Umbilical cord (tissue), 1 donor: ENCODE measurements at regions not wholly inside any gene's neighbourhood (a gene's known extent, or its start where the extent isn't known, plus 50 kb on each side); places are given as distances from the start of the nearest gene placed in this dataset.
"Not testable (repeated sequence)": the region's sequence is repeated elsewhere in the genome, so short reads cannot be mapped to it uniquely, and the experiment has no call there.

Experiments
- DNase-seq: peaks from one replicate; pipeline ENCODE4 v3.0.0-alpha.2; 2015; ENCODE audit warnings: low spot score

DNA sequence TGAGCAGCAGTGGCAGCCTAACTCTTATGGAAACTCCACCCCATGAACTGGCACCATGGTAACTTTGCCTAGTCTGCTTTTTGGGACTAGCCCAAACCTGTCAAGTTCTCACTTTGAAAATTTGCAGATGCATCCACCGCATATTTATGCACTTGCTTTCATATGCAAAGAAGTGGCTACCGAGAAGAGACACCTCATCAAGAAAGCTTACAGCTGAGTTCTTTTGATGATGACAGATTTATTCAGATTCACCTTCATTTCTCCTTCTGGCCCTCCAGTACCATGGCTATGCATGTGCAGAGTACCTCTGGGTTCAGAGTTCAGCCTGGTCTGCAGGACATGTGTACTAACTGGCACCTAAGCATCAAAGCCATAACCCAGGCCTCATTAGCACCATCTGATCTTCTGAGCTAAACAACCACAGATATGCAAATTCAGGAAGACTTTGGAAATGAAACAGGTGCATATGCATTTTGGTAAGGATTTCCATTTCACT lies 154.3 kb upstream of the TENT5A start:
- peak; percentile 36 for DNase-seq

DNA sequence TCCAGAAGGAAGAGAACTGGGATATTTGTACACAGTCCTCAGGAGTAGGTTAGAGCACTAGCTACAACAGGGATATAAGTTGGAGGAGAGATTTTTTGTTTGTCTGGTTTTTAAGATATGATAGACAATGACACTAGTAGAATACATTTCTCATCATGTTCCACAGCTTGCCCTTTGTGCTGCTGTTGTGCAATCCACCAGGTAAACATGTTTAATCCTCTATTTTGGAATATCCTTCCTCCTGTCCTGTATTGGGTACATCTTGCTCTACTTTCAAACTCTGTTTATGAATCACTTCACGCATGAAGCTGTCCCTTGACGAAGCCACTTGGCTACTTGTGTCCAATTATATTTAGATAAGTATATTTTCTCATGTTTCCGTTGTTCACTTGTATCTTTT lies 153.6 kb upstream of the TENT5A start:
- no peak for DNase-seq

DNA sequence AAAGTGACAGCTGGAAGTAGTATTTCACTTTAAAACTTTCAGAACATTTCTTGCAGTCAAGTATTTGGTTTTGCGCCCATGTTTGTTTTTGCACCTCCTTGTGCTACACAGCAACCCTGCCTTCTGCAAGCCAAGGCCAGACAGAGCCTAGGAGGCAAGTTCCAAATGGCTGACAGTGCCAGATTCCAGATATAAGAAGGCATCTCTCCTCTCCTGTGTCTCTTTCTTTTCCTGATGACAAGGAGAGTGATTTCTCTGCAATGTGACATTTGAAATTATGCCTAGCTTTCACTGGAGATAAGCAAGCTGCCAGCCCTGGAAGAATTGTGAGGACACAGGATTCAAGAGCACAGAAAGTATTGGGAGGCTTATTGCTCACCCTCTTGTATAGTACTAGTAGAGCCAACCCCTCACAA lies 149.1 kb upstream of the TENT5A start:
- DNase-seq = peak; percentile 82

DNA sequence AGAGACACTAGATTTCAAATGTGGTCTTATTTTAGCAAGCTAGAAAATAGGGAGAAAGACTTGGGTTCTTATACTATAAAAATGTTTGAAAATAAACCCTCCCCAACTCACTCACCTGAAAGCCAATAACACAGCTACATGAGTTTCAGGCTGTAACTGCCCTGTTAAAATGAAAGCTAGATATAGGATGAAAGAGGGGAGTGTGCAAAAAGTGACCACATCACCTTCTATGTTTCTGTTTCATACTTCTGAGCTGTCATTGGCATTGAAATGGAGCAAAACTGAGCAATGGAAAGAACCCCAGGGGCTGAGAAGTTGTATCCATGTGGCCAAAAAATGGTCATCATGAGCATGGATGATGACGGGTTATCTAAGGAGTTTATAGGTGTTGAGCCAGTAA lies 148.1 kb upstream of the TENT5A start:
- no peak for DNase-seq

DNA sequence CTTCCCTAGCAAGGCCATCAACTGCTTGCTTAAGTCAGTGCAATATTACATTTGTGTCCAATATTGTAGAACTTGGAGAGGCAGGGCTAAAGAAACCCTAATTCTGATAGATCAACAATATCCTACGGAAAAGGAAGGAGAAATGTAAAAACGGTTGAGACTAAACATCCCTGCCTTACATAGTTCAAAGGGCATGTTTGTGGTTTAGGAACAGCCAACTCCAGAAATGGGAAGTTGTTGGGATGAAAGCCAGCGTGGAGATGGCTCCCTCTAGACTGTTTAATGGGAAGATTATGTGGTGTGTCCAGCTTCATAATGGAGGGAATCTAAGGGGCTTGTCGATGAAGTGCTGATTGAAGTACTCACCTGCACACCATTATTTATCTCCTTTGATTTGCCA lies 145.3 kb upstream of the TENT5A start:
- no peak for DNase-seq

DNA sequence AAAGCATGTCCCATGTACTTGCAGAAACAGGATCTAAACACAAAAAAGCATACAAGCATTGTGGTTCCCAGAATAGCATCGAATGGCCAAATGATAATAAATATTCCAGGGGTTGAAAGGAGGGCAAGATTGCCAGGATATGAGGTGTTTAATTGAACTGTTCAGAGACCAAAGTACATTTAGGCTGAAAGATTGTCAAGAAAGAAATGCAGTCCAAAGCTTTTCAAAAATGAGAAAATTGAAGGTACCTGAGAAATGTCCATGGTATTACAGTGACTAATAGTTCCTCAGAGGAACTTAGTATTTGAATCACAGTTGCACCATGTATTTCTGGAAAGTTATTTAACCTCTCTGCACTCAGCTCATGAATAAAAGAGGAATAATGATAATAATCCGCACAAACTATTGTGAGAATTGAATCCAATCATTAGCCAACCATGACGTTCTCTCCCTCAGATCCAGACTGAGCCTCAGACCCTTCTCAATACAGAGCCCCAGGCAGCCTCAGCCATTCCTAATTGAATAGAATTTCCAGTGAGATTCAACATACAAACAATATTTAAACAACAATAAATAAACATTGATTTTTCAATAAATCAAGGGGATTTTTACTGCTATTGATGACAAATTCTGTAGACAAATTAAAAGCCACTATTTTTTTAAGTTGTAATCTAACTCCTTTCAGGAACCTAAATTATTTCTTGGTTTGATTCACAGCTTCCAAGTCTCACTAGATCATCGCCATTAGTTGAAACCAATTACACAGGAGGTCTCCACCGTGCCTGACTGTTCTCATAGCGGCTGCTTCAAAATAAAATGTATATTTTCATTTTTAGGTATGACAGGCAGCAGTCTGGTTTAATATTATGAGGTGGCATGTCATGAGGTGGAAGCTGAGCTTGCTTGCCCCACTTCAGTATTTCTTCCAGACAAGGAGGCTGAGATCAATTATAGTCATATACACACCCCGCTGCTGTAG lies 144.3 kb upstream of the TENT5A start:
- no peak for DNase-seq

DNA sequence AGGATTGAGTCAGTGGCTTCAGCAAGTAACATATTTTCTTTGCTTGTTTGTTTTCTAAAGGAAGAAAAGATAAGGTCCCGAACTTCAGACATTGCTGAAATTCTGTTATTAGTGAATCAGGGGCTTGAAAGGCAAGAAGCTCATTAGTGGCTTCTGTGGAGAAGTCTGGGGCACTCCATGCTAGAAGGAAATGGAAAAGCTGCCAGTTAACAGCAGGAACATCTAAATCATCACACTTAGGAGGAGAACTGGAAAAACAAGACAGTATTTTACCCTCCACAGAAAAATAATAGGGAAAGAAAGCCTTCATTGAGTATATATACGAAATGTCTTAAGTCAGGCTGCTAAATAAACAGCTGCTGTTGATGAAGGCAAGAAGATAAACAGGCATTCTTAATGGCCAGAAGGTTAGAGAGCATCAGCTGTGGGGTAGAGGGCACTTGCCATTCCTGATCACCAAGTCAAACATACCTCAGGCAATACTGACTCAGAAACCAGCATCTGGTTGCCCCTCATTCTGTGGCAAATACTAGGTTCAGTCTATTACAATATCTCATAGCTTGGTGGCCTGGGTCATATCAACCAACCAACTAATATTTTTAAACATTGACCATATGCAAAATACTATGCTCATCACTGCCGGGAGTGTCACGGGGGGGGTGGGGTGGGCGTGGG lies 143.2 kb upstream of the TENT5A start:
- peak; percentile 67 for DNase-seq

DNA sequence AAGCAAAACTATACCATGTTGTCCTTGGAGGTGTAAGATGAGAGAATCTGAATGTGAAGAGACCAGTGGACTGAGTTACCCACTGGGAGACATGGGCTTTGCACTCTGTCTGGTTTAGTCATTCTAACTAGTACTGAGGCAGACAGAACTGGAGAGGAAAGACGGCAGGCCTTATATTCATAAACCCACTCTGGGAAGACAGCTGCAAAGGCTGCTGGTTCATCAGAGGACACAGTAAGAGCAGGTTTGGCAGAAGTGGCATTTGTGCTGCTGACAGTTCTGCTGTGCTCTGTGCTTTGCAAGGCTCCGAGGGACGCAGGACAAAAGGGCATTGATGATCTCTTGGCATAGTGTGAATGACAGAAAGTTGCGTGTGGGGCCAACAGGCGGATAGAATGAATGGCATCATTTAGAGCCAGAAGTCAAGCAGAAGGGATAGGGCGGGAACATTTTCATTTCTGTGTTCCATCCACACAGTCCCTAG lies 142.3 kb upstream of the TENT5A start:
- DNase-seq = peak; percentile 35

DNA sequence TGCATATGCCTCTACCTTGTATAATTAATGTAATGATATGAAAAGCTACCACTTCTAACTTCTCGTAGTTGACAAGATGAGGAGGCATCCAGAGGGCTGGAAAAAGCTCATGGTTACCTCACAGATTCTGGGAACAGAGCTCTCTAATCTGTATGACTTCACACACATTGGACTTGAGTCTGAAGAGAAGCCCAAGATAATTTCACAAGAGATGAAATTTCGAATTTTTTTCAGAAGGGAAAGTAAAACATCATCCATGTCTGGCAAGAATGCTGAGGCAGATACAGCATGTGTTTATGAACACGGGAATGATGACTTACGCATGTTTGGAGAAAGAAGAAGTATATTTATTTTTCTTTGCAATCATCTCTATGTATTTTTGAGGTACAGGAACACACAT lies 141.8 kb upstream of the TENT5A start:
- DNase-seq = peak; percentile 91

DNA sequence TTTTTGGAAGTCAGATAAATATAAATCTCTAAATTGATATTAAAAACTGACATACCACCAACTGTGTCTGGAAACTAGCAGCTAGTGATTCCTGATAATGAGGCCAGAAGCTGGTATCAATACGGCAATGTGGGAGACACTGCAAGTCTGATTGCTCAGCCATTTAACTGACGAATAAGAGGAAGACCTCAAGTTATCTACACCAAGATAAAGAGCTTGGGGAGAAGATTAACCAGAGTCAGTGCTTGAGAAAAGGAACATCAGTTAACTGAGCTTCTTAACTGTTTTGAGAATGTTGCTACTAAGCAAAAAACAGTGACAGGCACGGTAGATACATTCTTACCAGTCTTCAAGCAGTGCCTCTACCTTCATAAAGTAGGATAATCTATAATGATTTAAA lies 140.4 kb upstream of the TENT5A start:
- peak; percentile 87 for DNase-seq

DNA sequence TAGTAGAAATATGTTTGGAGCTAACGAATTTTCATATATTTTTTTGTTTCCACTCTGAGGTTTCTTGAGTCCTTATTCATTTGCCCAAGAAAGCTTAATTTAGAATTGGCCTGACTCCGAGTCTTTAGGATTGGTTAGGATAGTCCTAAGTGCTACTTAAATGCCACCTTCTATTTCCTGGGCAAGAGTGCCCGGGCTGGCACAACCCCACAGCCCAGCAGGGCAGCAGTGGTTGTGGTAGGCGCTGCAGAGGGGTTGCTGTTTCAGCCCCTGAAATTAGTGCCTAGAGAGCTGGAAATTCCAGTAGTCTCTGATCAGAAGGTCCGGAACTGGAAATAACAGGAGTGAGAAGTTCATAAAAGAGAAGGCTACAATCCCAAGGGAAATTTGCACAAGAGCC lies 139.4 kb upstream of the TENT5A start:
- no peak for DNase-seq

DNA sequence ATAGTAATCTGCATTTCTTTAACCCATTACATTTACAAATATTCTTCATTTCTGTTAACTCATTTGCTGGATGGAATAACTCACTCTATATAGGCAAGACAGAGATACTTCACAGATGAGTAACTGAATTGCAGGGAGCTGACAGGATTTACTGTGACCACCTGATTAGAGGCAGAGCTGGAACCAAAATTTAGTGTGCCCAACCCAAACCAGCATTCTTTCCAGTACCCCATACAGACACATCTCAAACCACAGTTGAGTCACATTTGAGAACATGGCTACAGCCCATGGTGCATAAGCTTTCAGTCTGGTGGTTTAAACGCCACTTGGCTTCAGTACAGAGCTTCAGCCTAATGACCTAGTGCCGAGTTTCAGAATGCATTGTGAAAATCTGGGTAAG lies 138.4 kb upstream of the TENT5A start:
- no peak for DNase-seq

DNA sequence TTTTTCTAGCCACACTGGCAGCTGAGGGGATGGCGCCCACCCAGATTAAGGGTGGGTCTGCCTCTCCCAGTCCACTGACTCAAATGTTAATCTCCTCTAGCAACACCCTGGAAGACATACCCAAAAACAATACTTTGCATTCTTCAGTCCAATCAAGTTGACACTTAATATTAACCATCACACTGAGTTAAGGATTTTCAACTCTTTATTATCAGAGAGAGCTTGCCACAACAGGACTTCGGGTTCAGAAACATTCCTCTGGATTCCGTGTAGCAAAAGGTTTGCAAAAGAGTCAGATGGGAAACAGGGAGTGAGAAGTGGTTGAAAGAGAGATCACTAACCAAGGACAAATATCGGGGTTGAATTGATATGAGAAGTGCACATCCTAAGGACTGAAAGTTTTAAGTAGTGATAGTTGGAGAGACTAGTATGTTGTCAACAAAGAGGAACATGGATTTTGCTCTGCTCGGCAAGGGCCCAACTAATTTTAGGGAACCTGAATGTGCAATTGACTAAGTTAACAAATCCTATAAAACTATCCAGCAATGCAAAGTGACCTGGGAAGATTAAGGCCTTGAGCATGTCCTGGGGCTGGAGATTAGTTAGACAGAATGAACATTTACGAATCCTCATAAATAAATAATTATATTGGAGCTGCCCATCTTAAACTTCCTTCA lies 137.0 kb upstream of the TENT5A start:
- DNase-seq = peak; percentile 51

DNA sequence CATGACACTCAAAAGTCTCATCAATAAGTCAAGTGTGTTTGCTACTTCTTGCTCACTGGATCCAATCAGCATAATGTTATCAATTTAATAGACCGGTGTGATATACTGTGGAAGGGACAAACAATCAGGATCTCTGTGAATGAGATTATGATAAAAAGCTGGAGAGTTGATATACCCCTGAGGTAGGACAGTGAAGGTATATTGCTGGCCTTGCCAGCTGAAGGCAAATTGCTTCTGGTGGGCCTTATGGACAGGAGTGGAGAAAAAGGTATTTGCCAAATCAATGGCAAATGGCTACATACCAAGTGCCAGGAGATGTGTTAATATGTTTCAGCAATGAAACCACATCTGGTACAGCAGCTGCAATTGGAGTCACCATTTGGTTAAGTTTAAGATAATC lies 134.4 kb upstream of the TENT5A start:
- not testable (repeated sequence) for DNase-seq

DNA sequence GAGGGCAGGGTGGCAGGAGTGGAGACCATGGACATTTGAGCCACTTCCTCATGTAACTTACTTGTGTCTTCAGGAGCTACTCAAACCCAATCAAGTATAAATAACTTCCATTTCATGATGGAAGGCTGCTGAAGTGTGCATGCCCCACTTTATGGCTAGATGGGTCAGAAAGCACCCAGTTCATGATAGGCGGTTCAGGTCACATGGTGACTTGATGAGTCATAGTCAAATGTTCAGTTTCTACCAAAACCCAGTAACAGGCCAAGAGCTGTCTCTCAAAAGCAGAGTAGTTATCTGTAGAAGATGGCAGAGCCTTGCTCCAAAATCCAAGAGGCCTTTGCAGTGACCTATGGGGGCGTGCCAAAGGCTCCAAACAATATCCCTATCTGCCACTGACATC lies 133.7 kb upstream of the TENT5A start:
- no peak for DNase-seq

DNA sequence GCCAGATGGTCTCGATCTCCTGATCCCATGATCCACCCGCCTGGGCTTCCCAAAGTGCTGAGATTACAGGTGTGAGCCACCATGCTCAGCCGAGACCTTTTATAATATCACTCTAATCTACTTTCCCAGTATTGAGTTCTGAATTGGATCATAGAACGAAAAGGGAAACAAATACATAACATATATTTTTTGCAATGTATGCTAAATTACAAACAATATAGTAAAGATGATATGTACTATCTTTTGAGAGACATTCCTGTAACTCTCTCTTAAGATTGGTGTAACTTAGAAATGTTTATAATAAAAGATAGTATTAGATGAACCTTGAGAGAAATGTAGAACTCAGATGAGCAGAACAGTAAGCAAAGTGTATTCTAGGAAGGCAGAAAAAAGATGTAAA lies 129.2 kb upstream of the TENT5A start:
- DNase-seq = no peak

DNA sequence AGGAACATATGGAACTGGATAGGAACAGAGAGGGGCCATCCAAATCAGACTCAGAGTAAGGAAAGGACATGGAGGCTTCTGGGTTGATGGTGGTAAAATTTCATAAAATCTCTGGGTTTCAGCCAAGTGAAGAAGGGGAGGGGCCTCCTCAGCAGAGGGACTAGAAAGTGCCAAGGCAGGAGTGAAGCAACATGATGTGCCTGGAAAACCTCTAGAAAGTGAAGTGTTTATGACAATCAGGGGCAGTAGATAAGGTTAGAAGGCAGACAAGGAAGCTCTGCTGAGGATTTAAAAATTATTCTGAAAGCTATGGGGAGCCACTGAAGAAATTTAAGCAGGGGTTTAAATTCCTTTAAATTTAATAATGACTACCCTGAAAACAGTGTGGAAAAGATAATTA lies 126.0 kb upstream of the TENT5A start:
- peak; percentile 73 for DNase-seq

DNA sequence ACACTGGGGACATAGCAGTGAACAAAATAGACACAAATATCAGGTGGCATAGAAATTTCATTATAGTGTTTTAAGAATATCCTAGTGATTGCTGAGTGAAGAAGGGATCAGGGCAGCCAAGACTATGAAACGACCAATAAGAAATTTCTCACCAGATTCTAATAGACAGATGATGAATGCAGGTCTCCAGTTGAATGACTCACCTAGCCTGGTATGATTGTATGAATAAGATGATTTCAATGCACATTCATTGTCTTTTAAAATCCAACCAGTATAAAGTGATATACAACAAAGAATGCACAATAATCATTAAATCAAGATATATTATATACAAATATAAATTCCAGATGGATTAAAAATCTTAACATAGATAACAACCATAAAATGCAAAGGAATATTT lies 124.5 kb upstream of the TENT5A start:
- DNase-seq = no peak

DNA sequence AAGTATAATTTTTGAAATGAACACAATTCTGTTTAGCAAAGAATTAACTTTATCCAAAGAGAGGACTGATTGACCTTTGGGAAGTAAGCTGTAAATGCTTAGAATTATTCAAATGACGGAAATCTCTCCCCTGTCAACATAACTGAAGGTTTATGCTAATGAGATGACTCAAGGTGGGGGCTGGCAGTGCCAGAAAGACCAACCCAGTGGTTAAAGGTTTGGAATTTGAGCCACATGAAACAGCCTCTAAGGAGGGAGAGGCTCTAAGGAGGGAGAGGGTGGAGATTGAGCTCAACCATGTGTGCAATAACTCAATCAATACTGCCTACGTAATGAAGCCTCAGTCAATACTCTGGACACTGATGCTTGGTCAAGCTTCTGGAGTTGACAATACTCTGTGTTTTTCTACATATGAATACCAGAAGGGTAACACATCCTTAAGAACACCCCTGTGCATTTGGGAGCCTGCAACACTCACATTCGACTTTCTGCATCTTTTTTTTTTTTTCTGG lies 123.4 kb upstream of the TENT5A start:
- no peak for DNase-seq

DNA sequence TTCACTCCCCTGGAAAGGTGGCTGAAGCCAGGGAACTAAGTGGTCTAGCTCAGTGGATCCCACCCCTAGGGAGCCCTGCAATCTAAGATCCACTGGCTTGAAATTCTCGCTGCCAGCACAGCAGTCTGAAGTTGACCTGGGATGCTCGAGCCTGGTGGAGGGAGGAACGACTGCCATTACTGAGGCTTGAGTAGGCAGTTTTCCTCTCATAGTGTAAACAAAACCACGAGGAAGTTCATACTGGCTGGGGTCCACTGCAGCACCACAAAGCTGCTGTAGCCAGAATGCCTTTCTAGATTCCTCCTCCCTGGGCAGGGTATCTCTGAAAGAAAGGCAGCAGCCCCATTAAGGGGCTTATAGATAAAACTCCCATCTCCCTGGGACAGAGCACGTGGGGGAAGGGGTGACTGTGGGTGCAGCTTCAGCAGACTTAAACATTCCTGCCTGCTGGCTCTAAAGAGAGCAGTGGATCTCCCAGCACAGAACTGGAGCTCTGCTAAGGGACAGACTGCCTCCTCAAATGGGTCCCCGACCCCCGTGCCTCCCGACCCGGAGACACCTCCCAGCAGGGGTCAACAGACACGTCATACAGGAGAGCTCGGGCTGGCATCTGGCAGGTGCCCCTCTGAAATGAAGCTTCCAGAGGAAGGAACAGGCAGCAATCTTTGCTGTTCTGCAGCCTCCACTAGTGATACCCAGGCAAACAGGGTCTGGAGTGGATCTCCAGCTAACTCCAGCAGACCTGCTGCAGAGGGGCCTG lies 117.4 kb upstream of the TENT5A start:
- not testable (repeated sequence) for DNase-seq

DNA sequence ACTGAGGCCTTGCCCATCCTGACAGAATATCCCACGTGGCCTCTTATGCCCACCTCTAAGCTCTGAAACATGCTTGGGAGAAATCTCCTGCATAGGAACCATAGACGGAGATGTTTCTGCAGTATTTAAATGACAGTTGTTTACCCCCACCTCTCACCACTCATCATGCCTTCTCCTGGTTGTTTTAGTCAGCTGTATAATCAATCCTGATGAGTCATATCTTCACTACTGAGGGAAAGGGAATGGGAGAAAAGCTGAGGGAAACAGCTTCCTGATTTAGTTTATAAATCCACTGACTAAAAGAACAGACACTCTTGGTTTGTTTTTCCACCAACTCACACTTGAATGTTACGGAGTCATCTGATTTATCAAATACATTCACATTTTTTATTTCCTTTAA lies 113.2 kb upstream of the TENT5A start:
- no peak for DNase-seq
